ENCODE measurements at regions not wholly inside any gene's neighbourhood (a gene's known extent, or its start where the extent isn't known, plus 50 kb on each side); places are given as distances from the start of the nearest gene placed in this dataset.

DNA sequence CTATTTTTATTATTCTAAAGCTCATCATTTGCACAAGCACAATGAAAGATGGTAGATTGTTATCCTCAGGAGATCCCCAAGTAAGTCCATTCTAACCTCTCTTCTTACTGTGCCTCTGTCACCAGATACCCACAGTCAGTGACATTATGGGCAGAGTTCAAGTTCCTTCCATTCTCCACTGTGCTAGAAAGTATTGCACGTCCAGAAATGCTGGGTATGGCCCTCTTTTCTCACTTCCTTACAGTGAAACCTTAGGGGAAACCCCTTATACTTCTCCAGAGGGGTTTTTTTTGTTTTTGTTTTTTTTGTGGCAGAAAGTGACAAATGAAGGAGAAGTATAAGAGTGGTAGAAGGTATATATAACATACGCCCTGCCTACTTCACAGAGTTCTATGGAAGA lies 102.9 kb downstream of the DIO2 start:
- TF ChIP-seq, protein P1, sequence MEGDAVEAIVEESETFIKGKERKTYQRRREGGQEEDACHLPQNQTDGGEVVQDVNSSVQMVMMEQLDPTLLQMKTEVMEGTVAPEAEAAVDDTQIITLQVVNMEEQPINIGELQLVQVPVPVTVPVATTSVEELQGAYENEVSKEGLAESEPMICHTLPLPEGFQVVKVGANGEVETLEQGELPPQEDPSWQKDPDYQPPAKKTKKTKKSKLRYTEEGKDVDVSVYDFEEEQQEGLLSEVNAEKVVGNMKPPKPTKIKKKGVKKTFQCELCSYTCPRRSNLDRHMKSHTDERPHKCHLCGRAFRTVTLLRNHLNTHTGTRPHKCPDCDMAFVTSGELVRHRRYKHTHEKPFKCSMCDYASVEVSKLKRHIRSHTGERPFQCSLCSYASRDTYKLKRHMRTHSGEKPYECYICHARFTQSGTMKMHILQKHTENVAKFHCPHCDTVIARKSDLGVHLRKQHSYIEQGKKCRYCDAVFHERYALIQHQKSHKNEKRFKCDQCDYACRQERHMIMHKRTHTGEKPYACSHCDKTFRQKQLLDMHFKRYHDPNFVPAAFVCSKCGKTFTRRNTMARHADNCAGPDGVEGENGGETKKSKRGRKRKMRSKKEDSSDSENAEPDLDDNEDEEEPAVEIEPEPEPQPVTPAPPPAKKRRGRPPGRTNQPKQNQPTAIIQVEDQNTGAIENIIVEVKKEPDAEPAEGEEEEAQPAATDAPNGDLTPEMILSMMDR (IDR thresholded peaks at IDR 0.05; ENCODE audit: low read depth, low read length), result no peak
- Histone ChIP-seq H3K27ac (no peak overlapping the region), H3K36me3 (no peaks in the 10 kb centered on the region), H3K4me1 (ENCODE audit: low read depth) (no peaks in the 10 kb centered on the region), H3K4me3 (no peak overlapping the region), H3K27me3 (no peaks in the 10 kb centered on the region), H3K9me3 (ENCODE audit: low read depth) (no peaks in the 10 kb centered on the region)
- DNase-seq (ENCODE audit: low read depth in 1 of 2, low spot score in 1 of 2), result no peak

DNA sequence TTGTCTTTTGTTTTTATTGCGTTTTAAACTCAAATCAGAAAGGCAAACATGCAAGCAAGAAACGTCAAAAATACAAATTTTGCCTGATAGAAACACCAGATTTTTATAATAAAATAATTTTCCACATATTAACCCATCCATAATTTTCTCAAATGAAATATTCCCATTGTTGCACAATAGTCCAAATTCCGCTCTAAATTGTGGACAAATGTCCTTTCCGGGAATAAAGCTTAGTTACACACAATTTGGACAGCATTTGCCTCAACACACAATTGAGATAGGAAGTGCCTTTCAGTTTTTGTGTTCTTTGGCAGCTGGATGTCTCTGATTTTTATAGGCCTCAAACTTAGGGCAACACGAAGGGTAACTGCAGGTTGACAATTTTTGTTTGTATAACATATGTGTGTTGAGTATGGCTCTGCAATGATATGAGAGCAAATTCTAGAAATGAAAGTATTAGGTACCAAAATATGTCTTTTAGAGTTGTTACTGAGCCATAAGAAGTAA lies 105.8 kb downstream of the DIO2 start:
- no peak for DNase-seq (ENCODE audit: low read depth in 1 of 2, low spot score in 1 of 2)
- H3K27ac ChIP-seq, result no peak overlapping the region

DNA sequence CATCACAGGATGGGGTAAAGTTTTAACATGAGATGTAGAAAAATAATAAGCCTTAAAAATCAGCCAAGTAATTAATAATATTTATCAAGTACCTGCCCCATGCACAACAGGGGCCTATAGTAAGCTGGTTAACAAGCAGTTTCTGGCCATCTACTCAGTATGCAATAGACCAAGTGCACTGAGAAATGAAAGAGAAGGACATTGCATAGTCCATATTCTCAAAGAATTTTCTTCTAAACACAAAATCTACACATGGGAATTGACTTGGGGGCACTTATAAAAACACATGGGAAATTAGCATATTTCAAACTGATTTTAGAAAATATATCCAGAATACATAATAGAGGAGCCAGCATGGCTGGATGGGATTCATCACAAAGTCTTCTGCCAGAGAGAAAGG lies 109.5 kb downstream of the DIO2 start:
- Histone ChIP-seq H3K27me3 (no peaks in the 10 kb centered on the region), H3K27ac (no peak overlapping the region), H3K36me3 (no peaks in the 10 kb centered on the region), H3K4me1 (ENCODE audit: low read depth) (no peaks in the 10 kb centered on the region), H3K4me3 (no peak overlapping the region), H3K9me3 (ENCODE audit: low read depth) (no peaks in the 10 kb centered on the region)
- TF ChIP-seq, protein P1 (IDR thresholded peaks at IDR 0.05; ENCODE audit: low read depth, low read length), result no peak
- DNase-seq (ENCODE audit: low read depth in 1 of 2, low spot score in 1 of 2), result no peak

More for the DNA sequence above, 105.8 kb downstream of the DIO2 start:
- Histone ChIP-seq H3K36me3 (no peaks in the 10 kb centered on the region), H3K27me3 (no peaks in the 10 kb centered on the region), H3K4me3 (no peak overlapping the region), H3K9me3 (ENCODE audit: low read depth) (no peaks in the 10 kb centered on the region), H3K4me1 (ENCODE audit: low read depth) (no peaks in the 10 kb centered on the region)
- TF ChIP-seq, protein P1 (IDR thresholded peaks at IDR 0.05; ENCODE audit: low read depth, low read length), result no peak

DNA sequence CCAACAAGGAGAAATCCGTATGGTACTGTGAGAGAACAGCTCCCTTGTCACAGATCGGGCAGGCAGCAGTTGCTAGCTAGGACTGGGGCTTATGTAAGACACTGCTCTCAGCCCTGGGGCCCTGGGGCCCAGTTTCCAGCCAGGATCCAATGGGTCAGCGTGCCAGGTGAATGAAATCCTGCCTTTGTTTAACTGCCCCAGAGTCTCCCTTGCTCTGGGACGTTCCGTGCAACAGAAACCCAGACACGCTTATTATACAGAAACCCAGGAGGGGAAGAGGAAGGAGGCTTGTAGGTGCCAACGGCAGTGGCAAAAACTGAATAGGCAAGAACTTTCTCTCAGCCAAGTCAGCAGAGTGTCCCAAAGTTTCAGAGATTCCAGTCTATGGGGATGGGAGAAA lies 110.6 kb downstream of the DIO2 start:
- no peaks in the 10 kb centered on the region for H3K27me3 ChIP-seq
- no peaks in the 10 kb centered on the region for H3K36me3 ChIP-seq
- H3K4me1 ChIP-seq (ENCODE audit: low read depth), result no peaks in the 10 kb centered on the region
- no peaks in the 10 kb centered on the region for H3K9me3 ChIP-seq (ENCODE audit: low read depth)
- DNase-seq (ENCODE audit: low read depth in 1 of 2, low spot score in 1 of 2), result no peak
- H3K4me3 ChIP-seq, result no peak overlapping the region
- TF ChIP-seq, protein P1 (IDR thresholded peaks at IDR 0.05; ENCODE audit: low read depth, low read length), result no peak
- H3K27ac ChIP-seq, result no peak overlapping the region

DNA sequence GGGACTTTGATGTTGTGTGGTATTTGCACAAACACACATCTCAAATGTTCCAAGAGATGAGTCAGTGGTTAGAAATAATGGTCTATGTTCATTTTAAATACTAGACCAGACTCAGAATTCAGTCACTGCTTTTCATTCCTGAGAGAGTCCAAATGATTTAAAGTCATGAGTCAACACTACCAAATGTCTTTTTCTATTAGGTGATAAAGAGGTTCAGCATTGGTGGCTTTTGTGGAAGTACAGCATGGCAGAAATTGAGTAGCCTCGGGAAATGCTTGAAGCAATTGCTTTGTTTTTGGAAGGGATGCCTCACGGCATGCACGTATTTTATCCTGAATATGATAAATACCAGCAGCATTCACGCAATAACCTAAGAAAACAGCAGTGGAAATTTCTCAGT lies 115.7 kb downstream of the DIO2 start:
- DNase-seq (ENCODE audit: low read depth in 1 of 2, low spot score in 1 of 2), result no peak
- TF ChIP-seq, protein P1 (IDR thresholded peaks at IDR 0.05; ENCODE audit: low read depth, low read length), result no peak
- Histone ChIP-seq H3K27ac (no peak overlapping the region), H3K36me3 (no peaks in the 10 kb centered on the region), H3K27me3 (no peaks in the 10 kb centered on the region), H3K9me3 (ENCODE audit: low read depth) (no peaks in the 10 kb centered on the region), H3K4me3 (no peak overlapping the region), H3K4me1 (ENCODE audit: low read depth) (no peaks in the 10 kb centered on the region)

DNA sequence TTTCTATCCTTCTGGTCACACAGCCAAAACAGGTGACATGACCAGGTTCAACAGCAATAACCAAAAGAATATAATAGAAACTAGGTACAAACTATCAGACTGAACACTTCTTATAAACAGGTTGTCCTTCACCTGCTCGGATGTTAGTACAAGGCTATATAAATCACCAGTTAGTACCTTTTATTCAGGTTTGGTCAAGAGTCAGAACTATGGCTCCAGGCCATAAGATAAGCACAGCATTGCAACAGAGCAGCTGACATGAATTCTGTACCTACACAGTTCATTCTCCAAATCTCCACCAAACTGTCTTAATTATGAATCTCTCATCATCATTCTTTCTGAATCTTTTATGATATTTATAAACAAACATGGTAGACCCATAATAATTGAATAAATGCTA lies 123.9 kb downstream of the DIO2 start:
- TF ChIP-seq, protein P1 (IDR thresholded peaks at IDR 0.05; ENCODE audit: low read depth, low read length), result no peak
- DNase-seq (ENCODE audit: low read depth in 1 of 2, low spot score in 1 of 2), result no peak
- no peaks in the 10 kb centered on the region for H3K27me3 ChIP-seq
- H3K4me1 ChIP-seq (ENCODE audit: low read depth), result no peaks in the 10 kb centered on the region
- no peaks in the 10 kb centered on the region for H3K9me3 ChIP-seq (ENCODE audit: low read depth)
- no peak overlapping the region for H3K27ac ChIP-seq
- H3K4me3 ChIP-seq, result no peak overlapping the region
- no peaks in the 10 kb centered on the region for H3K36me3 ChIP-seq
